ENCODE measurements at regions not wholly inside any gene's neighbourhood (a gene's known extent, or its start where the extent isn't known, plus 50 kb on each side); places are given as distances from the start of the nearest gene placed in this dataset.

GRCh38 chr2:216553482-216554240 is 55.0 kb downstream of the RPL37A start:
- DNase-seq (ENCODE audit: low read depth), result no peak

DNA sequence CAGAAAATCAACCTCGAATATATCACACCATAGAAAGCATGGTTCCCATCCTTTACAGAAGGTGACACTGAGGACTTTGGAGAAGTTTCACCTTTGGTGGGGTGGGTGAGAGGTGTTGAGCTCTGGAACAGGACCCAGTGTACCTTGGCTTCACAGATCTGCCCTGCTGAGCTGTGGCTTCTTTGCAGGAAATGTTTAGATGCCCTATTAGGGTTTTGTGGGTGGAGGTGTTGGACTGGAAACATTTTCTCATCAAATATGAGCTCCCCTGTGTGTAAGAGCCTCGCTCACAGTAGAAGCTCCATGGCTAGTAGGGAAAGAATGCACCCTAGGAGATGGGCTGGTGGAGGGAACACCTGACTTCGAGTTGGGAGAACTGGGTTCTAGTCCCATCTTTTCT is 55.6 kb downstream of the RPL37A start:
- DNase-seq (ENCODE audit: low read depth), result no peak

GRCh38 chr2:216554755-216555154 is 56.1 kb downstream of the RPL37A start:
- DNase-seq (ENCODE audit: low read depth), result no peak

- DNase-seq (ENCODE audit: low read depth), result peak; percentile 59
Observed at GRCh38 chr2:216555274-216555673, 56.6 kb downstream of the RPL37A start.

- no peak for DNase-seq (ENCODE audit: low read depth)
Observed at GRCh38 chr2:216556202-216556601, 57.6 kb downstream of the RPL37A start.

GRCh38 chr2:216557413-216557812 is 58.8 kb downstream of the RPL37A start:
- no peak for DNase-seq (ENCODE audit: low read depth)

DNA sequence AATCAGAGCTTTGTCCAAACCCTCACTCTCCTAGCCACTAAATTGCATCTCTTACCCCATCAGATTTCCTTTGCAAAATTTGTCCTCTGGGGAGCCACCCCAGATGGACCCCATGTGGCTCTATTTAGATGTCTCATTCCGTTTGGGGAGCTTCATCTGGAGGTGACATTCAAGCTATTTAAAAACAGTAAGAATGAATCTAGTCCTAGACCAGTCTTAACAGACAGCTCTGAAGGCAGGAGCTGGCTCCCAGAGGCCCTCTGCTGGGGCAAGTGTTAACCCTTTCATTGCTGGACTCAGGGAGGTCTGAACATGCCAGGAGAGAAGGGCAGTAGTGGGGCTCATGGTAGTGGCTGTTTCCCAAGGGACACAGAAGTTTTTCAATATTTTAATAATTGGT is 59.2 kb downstream of the RPL37A start:
- no peak for DNase-seq (ENCODE audit: low read depth)

DNA sequence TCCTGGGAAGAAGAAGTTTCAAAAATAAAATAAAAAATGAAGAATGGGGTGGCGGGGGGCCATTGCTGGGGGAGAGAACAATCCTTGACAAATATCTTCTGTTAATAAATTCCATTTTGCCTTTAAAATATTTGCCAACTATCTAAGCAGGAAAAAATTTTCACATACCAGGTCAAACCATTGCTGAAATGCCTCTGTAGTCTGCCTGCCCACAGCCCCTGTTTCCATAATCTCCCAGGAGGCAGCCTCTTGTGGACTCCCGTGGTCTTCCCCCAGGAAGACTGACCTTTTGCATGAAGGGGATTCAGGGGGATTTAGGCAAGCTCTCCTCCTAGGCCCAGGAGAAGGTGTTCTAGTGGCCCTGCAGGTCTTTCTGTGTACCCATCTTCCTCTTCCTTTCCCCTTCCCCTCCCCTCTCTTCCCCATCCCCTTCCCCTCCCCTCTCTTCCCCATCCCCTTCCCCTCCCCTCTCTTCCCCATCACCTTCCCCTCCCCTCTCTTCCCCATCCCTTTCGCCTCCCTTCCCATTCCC is 61.0 kb downstream of the RPL37A start:
- DNase-seq (ENCODE audit: low read depth), result no peak

- DNase-seq (ENCODE audit: low read depth), result no peak
Observed at GRCh38 chr2:216560838-216561270, 62.2 kb downstream of the RPL37A start.

- DNase-seq (ENCODE audit: low read depth), result no peak
Observed at GRCh38 chr2:216562696-216563435, 64.2 kb downstream of the RPL37A start.

- DNase-seq (ENCODE audit: low read depth), result no peak
Observed at GRCh38 chr2:216563646-216564045, 65.0 kb downstream of the RPL37A start.

GRCh38 chr2:216564611-216565010 is 66.0 kb downstream of the RPL37A start:
- DNase-seq (ENCODE audit: low read depth), result no peak

GRCh38 chr2:216565956-216566355 is 67.3 kb upstream of the IGFBP2 start:
- DNase-seq (ENCODE audit: low read depth), result no peak

GRCh38 chr2:216568576-216568975 is 64.6 kb upstream of the IGFBP2 start:
- no peak for DNase-seq (ENCODE audit: low read depth)

DNA sequence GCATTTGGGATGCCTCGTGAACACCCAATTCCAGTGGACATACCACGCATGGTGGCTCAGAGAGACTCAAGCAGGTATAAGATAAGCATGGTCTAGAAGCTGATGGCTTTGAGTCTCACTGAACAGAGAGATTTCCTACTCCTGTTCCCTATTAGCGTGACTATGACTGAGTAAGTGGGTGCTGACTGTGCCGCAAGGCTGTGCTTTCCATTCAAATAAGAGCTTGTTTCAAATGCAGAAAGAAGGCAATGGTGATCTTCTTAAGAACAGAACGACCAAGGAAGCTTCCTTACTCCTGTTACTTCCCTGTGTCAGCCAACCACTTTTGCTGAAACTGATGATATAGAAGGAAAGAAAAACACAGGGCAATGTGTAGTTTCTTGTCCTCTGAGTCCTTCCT is 63.5 kb upstream of the IGFBP2 start:
- no peak for DNase-seq (ENCODE audit: low read depth)

- no peak for DNase-seq (ENCODE audit: low read depth)
Observed at GRCh38 chr2:216570357-216570756, 62.9 kb upstream of the IGFBP2 start.

DNA sequence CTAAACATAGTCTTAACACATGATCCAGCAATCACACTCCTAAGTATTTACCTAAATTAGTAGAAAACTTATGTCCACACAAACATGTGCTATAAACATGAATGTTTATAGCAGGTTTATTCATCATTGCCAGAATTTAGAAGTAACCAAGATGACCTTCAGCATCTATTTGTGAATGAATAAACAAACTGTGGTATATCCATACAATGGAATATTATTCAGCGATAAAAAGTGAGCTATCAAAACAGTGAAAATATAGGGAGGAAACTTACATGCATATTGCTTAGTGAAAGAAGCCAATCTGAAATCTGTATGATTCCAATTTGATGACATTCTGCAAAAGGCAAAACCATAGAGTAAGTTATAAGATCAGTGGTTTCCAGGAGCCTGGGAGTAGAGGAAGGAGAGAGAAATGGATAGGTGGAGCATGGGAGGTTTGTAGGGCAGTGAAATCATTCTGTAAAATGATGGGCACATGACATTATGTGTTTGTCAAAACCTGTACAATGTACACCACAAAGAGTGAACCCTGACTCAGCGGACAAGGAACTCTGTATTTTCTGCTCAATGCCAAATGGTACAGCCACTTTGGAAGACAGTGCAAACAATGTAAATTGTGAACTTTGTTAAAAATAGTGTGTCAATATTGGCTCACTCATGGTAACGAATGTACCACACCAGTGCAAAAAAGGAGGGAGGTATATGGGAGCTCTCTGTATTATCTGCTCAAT is 61.9 kb upstream of the IGFBP2 start:
- no peak for DNase-seq (ENCODE audit: low read depth)

DNA sequence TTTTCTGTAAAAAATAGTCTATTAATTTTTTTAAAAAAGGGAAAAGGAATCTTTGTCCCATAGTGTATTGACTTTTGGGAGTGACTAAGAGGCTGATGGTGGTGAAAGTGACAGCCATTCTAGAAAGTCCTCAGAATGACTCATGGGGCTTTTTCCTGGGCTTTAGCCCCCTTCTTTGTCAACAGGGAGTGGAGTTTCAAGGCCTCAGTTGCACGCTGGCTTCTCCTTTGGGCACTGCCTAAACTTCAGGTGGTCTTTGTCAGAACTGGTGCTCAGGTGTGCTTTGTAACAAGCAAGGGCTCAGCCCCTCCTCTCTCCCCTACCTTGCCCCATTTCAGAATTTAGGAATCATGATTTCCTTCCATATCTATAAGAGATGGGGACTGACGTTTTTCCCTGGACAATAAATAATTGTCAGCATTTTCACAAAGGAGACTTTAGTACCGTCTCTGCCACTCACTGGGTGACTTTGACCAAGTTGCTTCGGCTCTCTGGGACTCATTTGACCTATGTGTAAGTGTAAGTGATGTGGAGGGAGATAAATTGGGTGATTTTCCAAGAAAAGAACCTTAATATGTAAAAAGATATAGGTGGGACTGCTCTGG is 61.2 kb upstream of the IGFBP2 start:
- DNase-seq (ENCODE audit: low read depth), result no peak

DNA sequence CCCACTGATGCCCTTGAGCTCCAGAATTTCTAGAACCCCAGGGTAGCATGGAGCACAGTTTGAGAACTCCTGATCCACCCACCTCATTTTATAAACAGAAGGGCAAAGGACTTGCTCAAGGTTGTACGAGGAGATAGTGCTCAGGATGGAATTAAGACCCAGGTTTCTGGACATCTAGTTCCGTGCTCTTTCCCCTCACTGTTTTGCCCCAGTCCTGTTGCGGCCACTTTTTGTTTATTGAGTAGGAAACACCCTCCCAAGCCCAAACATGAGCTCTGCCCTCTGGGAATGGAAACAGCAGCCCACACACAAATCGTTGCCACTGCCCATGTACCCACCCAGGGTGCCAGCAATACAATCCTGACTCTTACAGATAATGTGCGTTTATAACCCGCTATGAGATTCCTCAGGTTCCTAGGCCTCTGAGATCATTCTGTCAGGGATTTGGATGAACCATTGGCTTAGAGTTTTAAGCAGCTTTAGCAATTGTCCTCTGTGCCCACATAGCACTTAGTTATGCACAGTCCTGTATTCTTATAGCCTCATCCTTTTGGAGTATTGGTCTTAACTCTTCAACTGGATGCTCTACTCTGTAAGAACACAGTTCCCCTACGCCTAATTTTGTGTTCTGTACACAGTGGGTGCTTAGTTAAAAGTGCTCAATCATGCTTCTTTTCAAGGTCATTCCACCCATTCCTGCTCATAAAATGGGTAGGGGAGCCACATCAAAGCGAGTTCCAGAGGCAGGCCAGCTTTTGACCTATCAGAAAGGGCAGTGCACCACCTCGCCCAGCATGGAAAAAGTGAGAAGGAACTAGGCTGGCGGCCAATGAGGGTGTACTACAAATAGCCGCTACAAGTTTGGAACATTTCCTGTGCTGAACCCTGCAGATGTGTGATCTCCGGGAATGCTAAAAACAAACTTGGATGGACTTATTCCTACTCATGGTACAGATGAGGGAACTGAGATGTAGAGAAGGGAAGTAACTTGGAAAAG is 60.3 kb upstream of the IGFBP2 start:
- DNase-seq (ENCODE audit: low read depth), result no peak

DNA sequence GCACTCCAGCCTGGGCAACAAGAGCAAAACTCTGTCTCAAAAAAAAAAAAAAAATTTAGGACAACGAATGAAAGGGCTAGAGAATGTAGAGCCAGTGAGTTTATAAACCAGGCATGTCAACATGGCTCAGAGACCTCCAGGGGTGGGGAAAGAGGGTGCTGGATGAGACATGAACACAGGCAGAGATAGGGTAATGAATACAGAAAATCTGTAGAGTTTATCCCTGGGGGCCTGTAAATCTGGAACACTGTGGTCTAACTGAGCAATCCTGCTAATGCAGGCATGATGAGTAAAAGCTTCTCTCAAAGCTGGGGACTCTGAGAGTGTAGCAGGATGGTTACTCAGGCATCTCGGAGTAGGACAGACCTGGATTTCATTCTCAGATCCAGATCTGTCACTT is 59.2 kb upstream of the IGFBP2 start:
- no peak for DNase-seq (ENCODE audit: low read depth)

DNA sequence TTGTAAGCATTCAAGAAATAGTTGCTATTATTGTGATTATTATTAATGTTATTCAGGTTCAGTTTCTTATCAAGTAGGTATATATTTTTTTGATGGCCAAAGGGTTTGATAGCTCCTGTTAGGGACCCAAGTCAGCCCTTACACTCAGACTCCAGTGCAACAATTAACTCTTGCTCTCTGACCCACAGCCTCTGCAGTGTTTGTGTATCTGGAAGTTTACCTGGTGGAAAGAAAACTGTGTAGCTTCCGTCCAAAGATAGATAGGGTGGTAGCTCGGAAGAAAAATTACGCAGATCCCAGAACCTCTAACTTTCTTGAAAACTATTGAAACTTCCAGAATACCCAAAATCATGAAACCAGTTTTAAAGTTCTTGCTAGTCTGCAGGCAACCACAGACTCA is 58.6 kb upstream of the IGFBP2 start:
- DNase-seq (ENCODE audit: low read depth), result no peak
